H1 (cell line): ENCODE measurements at regions not wholly inside any gene's neighbourhood (a gene's known extent, or its start where the extent isn't known, plus 50 kb on each side); places are given as distances from the start of the nearest gene placed in this dataset.

Experiments
- CTCF ChIA-PET: fragments of 300-600 bp; sonication (Branson Sonifier 250); formaldehyde crosslinking; loops from one replicate; lab custom pipeline; 2021; ENCODE audit not compliant: partially characterized antibody; lab: Charles Lee
- POLR2A ChIA-PET: fragments of 300-600 bp; sonication (Branson Sonifier 250); formaldehyde crosslinking; loops from one replicate; lab custom pipeline; 2021; ENCODE audit warnings: inconsistent platforms; ENCODE audit not compliant: partially characterized antibody; lab: Charles Lee
- DNase-seq, 2 experiments: peaks; one replicate each; pipeline versions ENCODE4 v3.0.0 to v3.0.0-alpha.2; 2010 to 2022; ENCODE audit warnings: low spot score in 2 of 2, low read depth in 1 of 2, mixed read lengths in 1 of 2
- FAIRE-seq: peaks from 2 replicates; lab custom pipeline; 2011; peaks lifted over from hg19 to GRCh38; lab: Jason Lieb, UNC
- H2AFZ ChIP-seq: 2 replicates; pipeline ENCODE4 v1.8.1; 2012; ENCODE audit warnings: low read length, inconsistent platforms
- H2AK5ac ChIP-seq: 2 replicates; pipeline ENCODE4 v1.6.1; 2013; ENCODE audit warnings: low read depth, low read length
- H2BK120ac ChIP-seq: replicated peaks from 2 replicates; pipeline ENCODE3; 2013; ENCODE audit warnings: low read depth, low read length, inconsistent platforms
- H2BK12ac ChIP-seq: 2 replicates; pipeline ENCODE4 v1.6.1; 2013; ENCODE audit warnings: low read depth, low read length
- H2BK15ac ChIP-seq: 2 replicates; pipeline ENCODE4 v1.6.1; 2013; ENCODE audit warnings: low read length
- H2BK20ac ChIP-seq: 2 replicates; pipeline ENCODE4 v1.6.1; 2013; ENCODE audit warnings: low read length
- H2BK5ac ChIP-seq: 2 replicates; pipeline ENCODE4 v1.6.1; 2013; ENCODE audit warnings: low read depth, low read length
- H3K14ac ChIP-seq: 2 replicates; pipeline ENCODE4 v1.6.1; 2013; ENCODE audit warnings: inconsistent platforms; ENCODE audit not compliant: insufficient read length
- H3K18ac ChIP-seq: 2 replicates; pipeline ENCODE4 v1.6.1; 2013; ENCODE audit warnings: low read length; ENCODE audit errors: extremely low read depth
- H3K23ac ChIP-seq: 2 replicates; pipeline ENCODE4 v1.6.1; 2013; ENCODE audit warnings: inconsistent platforms; ENCODE audit not compliant: insufficient read length
- H3K23me2 ChIP-seq: 2 replicates; pipeline ENCODE4 v1.6.1; 2013; ENCODE audit warnings: low read depth, low read length
- H3K27ac ChIP-seq: 2 replicates; pipeline ENCODE4 v1.6.1; 2011; ENCODE audit warnings: low read depth, low read length, inconsistent platforms
- H3K27me3 ChIP-seq, 4 experiments: replicated peaks in 1 of 4; 1 replicate in 1 of 4; 2 replicates in 3 of 4; pipeline versions ENCODE4 v1.6.1 to v1.8.1; 2011 to 2013; ENCODE audit warnings: low read length in 3 of 4, mild to moderate bottlenecking in 3 of 4, inconsistent platforms in 2 of 4, mixed read lengths in 2 of 4, moderate library complexity in 1 of 4; ENCODE audit not compliant: control insufficient read depth in 3 of 4, insufficient read depth in 3 of 4; ENCODE audit errors: extremely low read depth in 1 of 4
- H3K36me3 ChIP-seq, 4 experiments: 2 replicates each; pipeline versions ENCODE4 v1.6.1 to v1.8.1; 2011 to 2013; ENCODE audit warnings: mild to moderate bottlenecking in 4 of 4, low read length in 3 of 4, moderate library complexity in 2 of 4, control low read depth in 1 of 4, inconsistent platforms in 1 of 4; ENCODE audit not compliant: insufficient read depth in 4 of 4, control insufficient read depth in 2 of 4
- H3K4ac ChIP-seq: replicated peaks from 2 replicates; pipeline ENCODE3; 2013; ENCODE audit warnings: low read length, low read depth, mixed read lengths, inconsistent platforms; ENCODE audit not compliant: insufficient read length
- H3K4me1 ChIP-seq, 4 experiments: replicated peaks in 1 of 4; 1 replicate in 1 of 4; 2 replicates in 3 of 4; pipeline versions ENCODE4 v1.6.1 to v1.8.1; 2011 to 2013; ENCODE audit warnings: low read length in 3 of 4, inconsistent platforms in 2 of 4, mixed read lengths in 1 of 4; ENCODE audit not compliant: insufficient read depth in 4 of 4, control insufficient read depth in 3 of 4
- H3K4me2 ChIP-seq, 2 experiments: 2 replicates each; pipeline versions ENCODE4 v1.6.1 to v1.8.1; 2011 to 2013; ENCODE audit warnings: low read depth in 2 of 2, low read length in 2 of 2, control low read depth in 1 of 2, inconsistent platforms in 1 of 2, mild to moderate bottlenecking in 1 of 2; ENCODE audit not compliant: insufficient read depth in 1 of 2
- H3K4me3 ChIP-seq, 4 experiments: fragments of 200-600, 300-600 bp in 1 of 4; sonication (generic), shearing (Covaris generic), sonication (Bioruptor Twin) in 1 of 4; 2 replicates each; pipeline versions ENCODE4 v1.5.1 to v1.8.1; 2011 to 2016; ENCODE audit warnings: low read length in 4 of 4, low read depth in 3 of 4, control low read depth in 2 of 4, inconsistent platforms in 2 of 4, mild to moderate bottlenecking in 2 of 4, mixed read lengths in 1 of 4, moderate library complexity in 1 of 4; ENCODE audit not compliant: insufficient read depth in 2 of 4; ENCODE audit errors: extremely low read depth in 1 of 4
- H3K56ac ChIP-seq: replicated peaks from 2 replicates; pipeline ENCODE3; 2013; ENCODE audit warnings: low read depth, mild to moderate bottlenecking, mixed read lengths, low read length, inconsistent platforms; ENCODE audit not compliant: insufficient read length
- H3K79me1 ChIP-seq: 2 replicates; pipeline ENCODE4 v1.6.1; 2013; ENCODE audit warnings: low read depth, low read length, control low read depth
- H3K79me2 ChIP-seq, 2 experiments: 2 replicates each; pipeline versions ENCODE4 v1.6.1 to v1.8.1; 2012 to 2013; ENCODE audit warnings: low read length in 2 of 2, mild to moderate bottlenecking in 2 of 2, inconsistent platforms in 1 of 2; ENCODE audit not compliant: insufficient read depth in 2 of 2, control insufficient read depth in 1 of 2
- H3K9ac ChIP-seq, 4 experiments: replicated peaks in 1 of 4; 1 replicate in 1 of 4; 2 replicates in 3 of 4; pipeline versions ENCODE4 v1.6.1 to v1.8.1; 2011 to 2013; ENCODE audit warnings: low read depth in 3 of 4, low read length in 3 of 4, control low read depth in 2 of 4, mild to moderate bottlenecking in 2 of 4, moderate library complexity in 2 of 4, inconsistent platforms in 1 of 4; ENCODE audit errors: extremely low read depth in 1 of 4
- H3K9me3 ChIP-seq, 2 experiments: 2 replicates each; pipeline versions ENCODE4 v1.6.1 to v1.8.1; 2012 to 2013; ENCODE audit warnings: mild to moderate bottlenecking in 2 of 2, moderate library complexity in 2 of 2, control low read depth in 1 of 2, inconsistent platforms in 1 of 2, low read depth in 1 of 2, low read length in 1 of 2, mixed read lengths in 1 of 2; ENCODE audit not compliant: insufficient read depth in 2 of 2
- H4K20me1 ChIP-seq, 2 experiments: replicated peaks in 1 of 2; 2 replicates each; pipeline versions ENCODE3 to v1.8.1; 2011 to 2013; ENCODE audit warnings: inconsistent platforms in 2 of 2, low read length in 2 of 2, mild to moderate bottlenecking in 1 of 2; ENCODE audit not compliant: insufficient read depth in 2 of 2, control insufficient read depth in 1 of 2
- H4K5ac ChIP-seq: 2 replicates; pipeline ENCODE4 v1.6.1; 2013; ENCODE audit warnings: low read length, low read depth, mixed read lengths, inconsistent platforms; ENCODE audit not compliant: insufficient read length
- H4K8ac ChIP-seq: 2 replicates; pipeline ENCODE4 v1.8.0; 2013; ENCODE audit warnings: mild to moderate bottlenecking, moderate library complexity, low read length, inconsistent platforms; ENCODE audit not compliant: insufficient read depth; ENCODE audit errors: extremely low read depth
- H4K91ac ChIP-seq: replicated peaks from 2 replicates; pipeline ENCODE3; 2013; ENCODE audit warnings: low read length, mixed read lengths, inconsistent platforms; ENCODE audit not compliant: insufficient read length
- ASH2L ChIP-seq: fragments of 200-600, 300-600 bp; sonication (generic); IDR thresholded peaks from one replicate; pipeline ENCODE4 v1.7.1; 2017; ENCODE audit warnings: low read length
- KDM1A ChIP-seq: fragments of 200-600, 300-600 bp; sonication (generic); IDR thresholded peaks from 2 replicates; pipeline ENCODE4 v1.7.1; 2016; ENCODE audit warnings: mild to moderate bottlenecking, low read length, borderline replicate concordance
- POLR2A ChIP-seq, 2 experiments: IDR thresholded peaks; 1 replicate in 1 of 2; 2 replicates in 1 of 2; pipeline ENCODE4 v1.6.1; 2011; ENCODE audit warnings: low read depth in 2 of 2, low read length in 2 of 2, mild to moderate bottlenecking in 2 of 2; ENCODE audit errors: control extremely low read depth in 1 of 2
- RXRA ChIP-seq: IDR thresholded peaks from 2 replicates; pipeline ENCODE4 v1.6.1; 2011; ENCODE audit warnings: low read depth, mild to moderate bottlenecking, low read length, moderate library complexity; ENCODE audit not compliant: insufficient read depth
- SAP30 ChIP-seq: fragments of 300-600 bp; sonication (generic); IDR thresholded peaks from 2 replicates; pipeline ENCODE4 v1.7.1; 2012; ENCODE audit warnings: low read length, moderate library complexity, mild to moderate bottlenecking, inconsistent platforms; ENCODE audit not compliant: insufficient read depth, insufficient replicate concordance
- TAF1 ChIP-seq: IDR thresholded peaks from 2 replicates; pipeline ENCODE4 v1.6.1; 2011; ENCODE audit warnings: mild to moderate bottlenecking, low read depth, low read length
- WGBS, 2 experiments: shearing (Covaris generic) in 1 of 2; methylation state at CpG; one replicate each; pipeline versions ENCODE4 v1.1.6 to v1.1.7; 2013 to 2015; ENCODE audit warnings: low lambda C conversion rate in 2 of 2, mixed read lengths in 2 of 2, inconsistent platforms in 1 of 2, low coverage in 1 of 2, missing lambda C conversion rate in 1 of 2; ENCODE audit not compliant: insufficient replicate concordance in 2 of 2, insufficient coverage in 1 of 2, insufficient read length in 1 of 2; ENCODE audit errors: extremely low coverage in 1 of 2, missing lambda C conversion rate in 1 of 2; 5-methylcytosine and 5-hydroxymethylcytosine counted together
- TF ChIP-seq, protein P1 (sequence below): IDR thresholded peaks from 2 replicates; pipeline ENCODE4 v1.6.1; 2012; ENCODE audit warnings: inconsistent platforms

GRCh38 chr6:40210628-40211056 is 276.4 kb upstream of the MOCS1 start:
- CTCF ChIA-PET = no interaction called here
- no peak overlapping the region for H2AK5ac ChIP-seq
- no peak overlapping the region for H3K4ac ChIP-seq
- no peak overlapping the region for H3K4me2 ChIP-seq
- POLR2A ChIA-PET = no interaction called here
- H3K56ac ChIP-seq = no peak overlapping the region
- H2BK20ac ChIP-seq = no peak overlapping the region
- no peak overlapping the region for H3K4me3 ChIP-seq
- no peaks in the 10 kb centered on the region for H4K20me1 ChIP-seq
- H4K8ac ChIP-seq = no peak overlapping the region
- H3K18ac ChIP-seq = no peak overlapping the region
- no peaks in the 10 kb centered on the region for H3K27me3 ChIP-seq
- no peak overlapping the region for H3K14ac ChIP-seq
- no peak overlapping the region for H3K23ac ChIP-seq
- no peaks in the 10 kb centered on the region for H3K79me2 ChIP-seq
- H3K4me1 ChIP-seq = peaks cover 0 to 3% (median under 1%) of the 10 kb centered on the region in 4 experiments; a peak in 2 of 7 replicates
- no peak overlapping the region for H2AFZ ChIP-seq
- H3K27ac ChIP-seq = no peak overlapping the region
- WGBS, 2 experiments = 43% methylated on average over 1 of the region's 1 CpG; no CpG with 5 or more reads in 1 of the 2 experiments
- no peaks in the 10 kb centered on the region for H3K23me2 ChIP-seq
- DNase-seq (peak in 1 of 2 experiments; percentile 40), FAIRE-seq (no peak)
- H4K5ac ChIP-seq = no peak overlapping the region
- no peak overlapping the region for H2BK12ac ChIP-seq
- H3K9ac ChIP-seq = no peak overlapping the region
- no peaks in the 10 kb centered on the region for H3K79me1 ChIP-seq
- no peak overlapping the region for H2BK5ac ChIP-seq
- H2BK120ac ChIP-seq = no peak overlapping the region
- no peaks in the 10 kb centered on the region for H3K36me3 ChIP-seq
- no peak overlapping the region for H2BK15ac ChIP-seq
- H4K91ac ChIP-seq = no peak overlapping the region
- no peaks in the 10 kb centered on the region for H3K9me3 ChIP-seq
- TF ChIP-seq TAF1 (no peak), KDM1A (no peak), POLR2A (IDR thresholded peaks at IDR 0.05; ENCODE audit: control extremely low read depth in 1 of 2, low read depth in 2 of 2, low read length in 2 of 2) (no peak), ASH2L (no peak), RXRA (no peak), SAP30 (no peak)
- TF ChIP-seq, protein P1, sequence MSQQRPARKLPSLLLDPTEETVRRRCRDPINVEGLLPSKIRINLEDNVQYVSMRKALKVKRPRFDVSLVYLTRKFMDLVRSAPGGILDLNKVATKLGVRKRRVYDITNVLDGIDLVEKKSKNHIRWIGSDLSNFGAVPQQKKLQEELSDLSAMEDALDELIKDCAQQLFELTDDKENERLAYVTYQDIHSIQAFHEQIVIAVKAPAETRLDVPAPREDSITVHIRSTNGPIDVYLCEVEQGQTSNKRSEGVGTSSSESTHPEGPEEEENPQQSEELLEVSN = no peak
